Stimulated activated naive CD8-positive, alpha-beta T cell treated with anti-CD3 and anti-CD28 coated beads, Interleukin-15, Interleukin-2, amounts not matched to agents 100 ng/mL and 50 ng/mL, for 24 hours (primary cell): ENCODE measurements at regions not wholly inside any gene's neighbourhood (a gene's known extent, or its start where the extent isn't known, plus 50 kb on each side); places are given as distances from the start of the nearest gene placed in this dataset.

ENCODE experiments used
- H3K27ac Mint-ChIP-seq: one replicate; pipeline ENCODE4 v1.8.0; 2021; ENCODE audit warnings: mild to moderate bottlenecking, mixed read lengths
- H3K27me3 Mint-ChIP-seq: one replicate; pipeline ENCODE4 v1.8.0; 2021; ENCODE audit warnings: mixed read lengths
- H3K36me3 Mint-ChIP-seq: one replicate; pipeline ENCODE4 v1.8.0; 2021; ENCODE audit warnings: low read depth, mixed read lengths
- H3K4me1 Mint-ChIP-seq: one replicate; pipeline ENCODE4 v1.8.0; 2021; ENCODE audit warnings: low read depth, mixed read lengths
- H3K4me3 Mint-ChIP-seq: one replicate; pipeline ENCODE4 v1.8.0; 2021; ENCODE audit warnings: mild to moderate bottlenecking, mixed read lengths
- H3K9me3 Mint-ChIP-seq: one replicate; pipeline ENCODE4 v1.8.0; 2021; ENCODE audit warnings: mixed read lengths

DNA sequence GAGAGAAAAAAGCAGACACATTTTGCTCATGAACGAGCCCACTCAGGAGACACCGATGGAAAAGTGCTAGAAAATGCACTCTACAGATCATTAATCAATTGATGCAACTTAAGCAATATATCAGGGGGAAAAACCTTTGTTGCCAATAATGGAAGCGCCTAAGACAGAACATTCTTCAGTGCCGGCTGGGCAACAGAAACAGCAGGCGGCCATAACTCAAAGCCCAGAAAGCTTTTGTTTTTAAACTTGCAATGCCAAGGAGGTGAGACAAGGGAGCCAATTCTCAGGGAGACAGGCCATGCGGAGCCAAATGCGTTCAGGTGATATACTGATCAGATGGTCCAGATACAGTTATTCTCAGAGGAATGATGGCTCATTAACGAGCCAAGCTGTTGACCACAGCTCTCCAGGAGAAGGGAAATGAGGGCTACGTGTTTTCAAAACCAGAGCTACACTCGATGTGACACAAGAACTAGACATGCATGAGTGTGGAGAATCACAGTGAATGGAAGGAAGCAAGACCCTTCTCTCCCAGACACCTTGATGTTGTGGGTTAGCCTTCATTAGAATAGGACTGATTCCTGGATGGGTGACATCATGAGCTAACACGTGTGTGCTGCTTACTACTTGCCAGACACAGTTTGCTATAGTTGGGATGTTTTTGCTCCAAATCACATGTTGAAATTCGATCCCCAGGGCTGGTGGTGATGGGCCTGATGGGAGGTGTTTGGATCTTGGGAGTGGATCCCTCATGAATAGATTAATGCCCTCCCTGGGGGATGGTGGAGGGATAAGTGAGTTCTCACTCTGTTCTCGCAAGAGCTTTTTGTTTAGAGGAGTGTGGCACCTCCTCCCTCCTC lies 79.1 kb upstream of the KCNMA1 start:
- no peaks in the 10 kb centered on the region for H3K9me3 Mint-ChIP-seq
- no peaks in the 10 kb centered on the region for H3K4me1 Mint-ChIP-seq
- H3K4me3 Mint-ChIP-seq, result no peak overlapping the region
- H3K27ac Mint-ChIP-seq, result no peak overlapping the region
- H3K27me3 Mint-ChIP-seq, result peaks cover 13% of the 10 kb centered on the region
- no peaks in the 10 kb centered on the region for H3K36me3 Mint-ChIP-seq

GRCh38 chr10:77715536-77715935 lies 77.9 kb upstream of the KCNMA1 start:
- Mint-ChIP-seq H3K4me3 (no peak overlapping the region), H3K36me3 (no peaks in the 10 kb centered on the region), H3K9me3 (no peaks in the 10 kb centered on the region), H3K27ac (no peak overlapping the region), H3K4me1 (peaks cover 5% of the 10 kb centered on the region), H3K27me3 (peaks cover 22% of the 10 kb centered on the region)

DNA sequence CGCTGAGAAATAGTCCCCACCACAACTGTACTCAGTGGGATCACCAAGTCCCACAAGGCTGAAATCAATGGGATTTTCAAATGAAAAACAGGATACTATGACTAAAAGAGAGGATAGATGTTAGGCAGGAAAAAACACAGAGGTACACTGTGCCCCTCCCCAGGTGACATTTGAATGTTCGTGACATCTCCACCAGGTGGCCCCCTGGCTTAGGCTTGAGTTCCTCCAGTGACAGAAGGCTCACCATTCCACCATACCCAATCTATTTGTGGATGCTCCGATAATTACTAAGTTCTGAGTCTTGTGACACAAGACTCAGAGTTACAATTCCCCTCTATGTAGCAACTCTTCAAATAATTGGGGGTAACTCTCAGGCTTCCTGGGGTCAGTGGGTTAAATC lies 77.5 kb upstream of the KCNMA1 start:
- peaks cover 26% of the 10 kb centered on the region for H3K27me3 Mint-ChIP-seq
- peaks cover 5% of the 10 kb centered on the region for H3K4me1 Mint-ChIP-seq
- H3K27ac Mint-ChIP-seq, result no peak overlapping the region
- H3K36me3 Mint-ChIP-seq, result no peaks in the 10 kb centered on the region
- no peaks in the 10 kb centered on the region for H3K9me3 Mint-ChIP-seq
- no peak overlapping the region for H3K4me3 Mint-ChIP-seq

GRCh38 chr10:77713521-77714280 lies 76.1 kb upstream of the KCNMA1 start:
- H3K27me3 Mint-ChIP-seq, result peaks cover 18% of the 10 kb centered on the region
- H3K36me3 Mint-ChIP-seq, result no peaks in the 10 kb centered on the region
- H3K27ac Mint-ChIP-seq, result no peak overlapping the region
- H3K9me3 Mint-ChIP-seq, result no peaks in the 10 kb centered on the region
- peaks cover 5% of the 10 kb centered on the region for H3K4me1 Mint-ChIP-seq
- H3K4me3 Mint-ChIP-seq, result no peak overlapping the region

DNA sequence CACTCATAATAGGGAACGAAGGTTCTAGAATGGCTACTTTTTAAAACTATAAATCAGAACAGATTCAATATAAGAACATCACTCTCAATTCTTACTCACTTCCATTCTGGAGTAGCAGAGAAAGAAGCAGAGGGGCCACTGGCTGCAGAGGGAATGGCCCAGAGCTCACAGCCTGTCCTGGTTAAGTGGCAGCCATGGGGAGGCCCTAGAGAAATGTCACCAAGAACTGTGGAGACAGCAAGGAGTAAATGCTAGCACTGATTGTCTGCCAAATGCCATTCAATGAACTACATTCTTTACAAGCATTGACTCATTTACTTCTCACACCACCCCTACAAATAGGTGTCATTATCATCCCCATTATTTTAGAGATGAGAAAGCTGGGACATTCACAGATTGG lies 74.6 kb upstream of the KCNMA1 start:
- peaks cover 5% of the 10 kb centered on the region for H3K4me1 Mint-ChIP-seq
- H3K27me3 Mint-ChIP-seq, result peaks cover 25% of the 10 kb centered on the region
- no peaks in the 10 kb centered on the region for H3K9me3 Mint-ChIP-seq
- H3K27ac Mint-ChIP-seq, result no peak overlapping the region
- H3K36me3 Mint-ChIP-seq, result no peaks in the 10 kb centered on the region
- H3K4me3 Mint-ChIP-seq, result no peak overlapping the region

DNA sequence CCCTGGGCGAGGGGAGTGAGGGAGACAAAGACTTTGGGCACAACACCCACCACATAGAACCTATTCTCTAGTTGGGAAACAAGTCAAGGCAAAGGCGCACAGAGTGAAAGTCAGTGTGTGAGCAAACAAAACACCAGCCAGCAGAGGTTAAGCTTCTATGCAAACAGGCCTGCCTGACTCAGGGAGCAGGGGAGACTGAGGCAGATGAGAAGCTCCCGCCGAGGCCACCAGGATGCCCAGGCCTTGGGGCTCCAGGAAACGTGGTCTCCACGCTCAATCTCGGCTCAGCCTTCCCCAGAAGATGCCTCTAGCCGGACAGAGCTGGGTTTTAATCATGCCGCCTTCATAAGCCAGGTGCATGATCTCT lies 74.1 kb upstream of the KCNMA1 start:
- Mint-ChIP-seq H3K4me3 (no peak overlapping the region), H3K9me3 (no peaks in the 10 kb centered on the region), H3K27ac (no peak overlapping the region), H3K36me3 (no peaks in the 10 kb centered on the region), H3K4me1 (peaks cover 5% of the 10 kb centered on the region), H3K27me3 (peaks cover 25% of the 10 kb centered on the region)

DNA sequence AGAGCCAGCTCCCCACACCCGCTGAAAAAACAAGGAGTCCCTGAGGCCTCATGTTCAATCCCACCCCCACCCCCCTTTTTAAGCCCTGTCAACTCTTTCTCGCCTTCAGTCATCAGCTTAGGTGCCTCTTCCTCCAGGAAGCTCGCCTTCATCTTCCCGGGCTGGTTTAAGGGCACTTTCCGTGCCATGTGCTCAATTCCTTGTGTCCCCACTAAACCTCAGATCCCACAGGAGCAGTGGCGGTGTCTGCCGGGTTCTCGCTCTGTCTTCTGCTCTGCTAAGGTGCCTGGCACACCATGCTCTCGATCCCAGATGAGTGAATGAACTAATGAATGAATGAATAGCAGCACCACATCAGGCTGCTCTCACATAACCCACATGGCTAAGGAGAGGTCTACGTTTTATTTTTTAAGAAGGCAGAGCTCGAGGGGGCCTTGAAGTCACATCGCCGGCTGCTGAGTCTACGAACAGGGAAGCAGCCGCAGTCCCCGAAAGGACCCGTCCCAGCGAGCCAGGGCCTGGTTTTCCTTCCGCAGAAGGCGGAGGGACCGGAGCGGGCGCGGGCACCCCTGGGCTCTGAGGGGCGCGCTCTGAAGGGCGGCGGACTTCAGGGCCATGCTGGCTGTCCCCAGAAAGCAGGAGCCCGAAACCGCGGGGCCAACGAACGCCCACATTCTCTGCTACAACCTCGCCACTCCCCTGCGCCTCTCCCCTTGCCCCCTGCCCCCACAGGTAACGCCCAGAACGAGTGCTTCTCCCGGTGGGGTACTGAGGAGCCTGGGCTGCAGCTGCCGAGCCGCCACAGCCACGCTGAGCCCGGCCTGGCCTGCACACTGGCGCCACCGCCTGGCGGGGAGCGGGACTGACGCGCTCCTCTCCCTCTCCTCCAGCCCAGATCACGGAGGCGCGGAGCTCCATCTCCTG lies 73.4 kb upstream of the KCNMA1 start:
- Mint-ChIP-seq H3K27ac (peak overlapping the region; percentile 6), H3K4me3 (peak overlapping the region; percentile 66)

GRCh38 chr10:77710081-77710551 lies 72.5 kb upstream of the KCNMA1 start:
- Mint-ChIP-seq H3K9me3 (no peaks in the 10 kb centered on the region), H3K27me3 (peaks cover 38% of the 10 kb centered on the region), H3K36me3 (no peaks in the 10 kb centered on the region), H3K27ac (no peak overlapping the region), H3K4me1 (peaks cover 5% of the 10 kb centered on the region), H3K4me3 (no peak overlapping the region)

More for the DNA sequence above, 73.4 kb upstream of the KCNMA1 start:
- H3K9me3 Mint-ChIP-seq, result no peaks in the 10 kb centered on the region
- H3K36me3 Mint-ChIP-seq, result no peaks in the 10 kb centered on the region
- peaks cover 5% of the 10 kb centered on the region for H3K4me1 Mint-ChIP-seq
- peaks cover 28% of the 10 kb centered on the region for H3K27me3 Mint-ChIP-seq

DNA sequence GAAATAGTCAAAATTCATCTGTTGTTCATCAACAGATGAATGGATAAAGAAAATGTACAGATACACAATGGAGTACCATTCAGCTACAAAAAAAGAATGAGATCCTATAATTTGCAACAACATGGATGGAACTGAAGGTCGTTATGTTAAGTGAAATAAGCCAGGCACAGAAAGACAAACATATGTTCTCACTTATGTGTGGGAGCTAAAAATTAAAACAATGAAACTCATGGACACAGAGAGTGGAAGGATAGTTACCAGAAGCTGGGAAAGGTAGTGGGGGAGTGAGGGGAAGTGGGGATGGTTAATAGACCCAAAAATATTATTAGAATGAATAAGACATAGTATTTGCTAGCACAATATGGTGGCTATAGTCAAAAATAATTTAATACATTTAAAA lies 70.0 kb upstream of the KCNMA1 start:
- peaks cover 5% of the 10 kb centered on the region for H3K4me1 Mint-ChIP-seq
- no peaks in the 10 kb centered on the region for H3K9me3 Mint-ChIP-seq
- peaks cover 38% of the 10 kb centered on the region for H3K27me3 Mint-ChIP-seq
- no peaks in the 10 kb centered on the region for H3K36me3 Mint-ChIP-seq
- H3K4me3 Mint-ChIP-seq, result no peak overlapping the region
- H3K27ac Mint-ChIP-seq, result no peak overlapping the region

DNA sequence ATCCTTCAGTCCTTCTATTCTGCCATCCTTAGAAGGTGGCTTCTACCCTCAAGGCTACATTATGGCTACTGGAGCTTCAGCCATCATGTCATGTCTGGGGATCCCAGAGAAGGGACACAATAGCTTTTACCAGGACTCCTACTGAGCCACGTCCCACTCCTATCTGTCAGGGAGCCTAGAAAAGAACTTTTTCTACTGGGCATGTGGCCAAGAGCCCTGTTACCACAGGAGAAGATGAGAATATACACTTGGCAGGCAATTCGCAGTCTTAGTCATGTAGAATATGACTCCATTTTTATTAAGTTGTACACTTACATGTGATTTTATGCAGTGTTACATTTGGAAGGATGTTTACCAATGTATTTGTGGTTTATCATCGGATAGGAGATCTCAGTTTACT lies 64.6 kb upstream of the KCNMA1 start:
- no peak overlapping the region for H3K4me3 Mint-ChIP-seq
- no peaks in the 10 kb centered on the region for H3K9me3 Mint-ChIP-seq
- no peak overlapping the region for H3K27ac Mint-ChIP-seq
- H3K4me1 Mint-ChIP-seq, result no peaks in the 10 kb centered on the region
- peaks cover 24% of the 10 kb centered on the region for H3K27me3 Mint-ChIP-seq
- H3K36me3 Mint-ChIP-seq, result no peaks in the 10 kb centered on the region

DNA sequence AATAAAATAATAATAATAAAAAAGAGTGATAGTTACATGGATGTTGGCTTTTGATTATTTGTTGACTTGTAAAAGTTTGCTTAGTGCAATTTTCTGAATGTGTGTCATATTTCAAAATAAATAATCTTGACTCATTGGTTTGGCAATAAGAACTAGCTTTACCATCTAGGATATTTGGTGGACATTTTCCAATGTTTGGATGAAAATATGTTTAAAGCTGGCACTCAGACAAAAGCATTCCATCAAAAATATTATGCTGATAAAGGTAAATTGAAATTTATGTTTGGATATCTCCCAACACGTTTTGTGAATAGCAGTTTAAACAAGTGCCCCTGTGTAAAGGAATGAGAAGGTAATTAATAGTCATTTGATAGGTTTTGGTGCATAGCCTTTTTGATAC lies 62.5 kb upstream of the KCNMA1 start:
- Mint-ChIP-seq H3K27me3 (peaks cover 20% of the 10 kb centered on the region), H3K4me1 (no peaks in the 10 kb centered on the region), H3K4me3 (no peak overlapping the region), H3K9me3 (no peaks in the 10 kb centered on the region), H3K27ac (no peak overlapping the region), H3K36me3 (no peaks in the 10 kb centered on the region)

GRCh38 chr10:77699080-77699645 lies 61.6 kb upstream of the KCNMA1 start:
- H3K4me1 Mint-ChIP-seq, result no peaks in the 10 kb centered on the region
- no peaks in the 10 kb centered on the region for H3K36me3 Mint-ChIP-seq
- H3K4me3 Mint-ChIP-seq, result no peak overlapping the region
- H3K27ac Mint-ChIP-seq, result no peak overlapping the region
- H3K9me3 Mint-ChIP-seq, result no peaks in the 10 kb centered on the region
- peaks cover 27% of the 10 kb centered on the region for H3K27me3 Mint-ChIP-seq

GRCh38 chr10:77698267-77698931 lies 60.8 kb upstream of the KCNMA1 start:
- Mint-ChIP-seq H3K9me3 (no peaks in the 10 kb centered on the region), H3K27ac (no peak overlapping the region), H3K4me1 (no peaks in the 10 kb centered on the region), H3K36me3 (no peaks in the 10 kb centered on the region), H3K4me3 (no peak overlapping the region), H3K27me3 (peaks cover 28% of the 10 kb centered on the region)

GRCh38 chr10:77696584-77696983 lies 59.0 kb upstream of the KCNMA1 start:
- Mint-ChIP-seq H3K27me3 (peaks cover 28% of the 10 kb centered on the region), H3K4me1 (no peaks in the 10 kb centered on the region), H3K4me3 (no peak overlapping the region), H3K27ac (no peak overlapping the region), H3K36me3 (no peaks in the 10 kb centered on the region), H3K9me3 (no peaks in the 10 kb centered on the region)
